Upper lobe of left lung (tissue), 4 donors: ENCODE measurements at regions not wholly inside any gene's neighbourhood (a gene's known extent, or its start where the extent isn't known, plus 50 kb on each side); places are given as distances from the start of the nearest gene placed in this dataset.

ENCODE experiments used
- EP300 ChIP-seq, 4 donors: sonication (generic); formaldehyde crosslinking; IDR thresholded peaks; one replicate each; pipeline ENCODE4 v1.5.1; 2017; ENCODE audit warnings: antibody characterized with exemption in 4 of 4, control low read depth in 2 of 4
- POLR2A ChIP-seq, 4 donors: fragments of 450-650 bp; IDR thresholded peaks; one replicate each; pipeline ENCODE4 v1.5.1; 2016 to 2017; ENCODE audit warnings: antibody characterized with exemption in 4 of 4, mild to moderate bottlenecking in 2 of 4
- TF ChIP-seq, protein P1 (sequence below), 6 experiments: fragments of 450-650 bp in 4 of 6; fragments of 200-600 bp in 2 of 6; sonication (generic) in 2 of 6; IDR thresholded peaks; one replicate each; pipeline ENCODE4 v1.5.1; 2016 to 2019; ENCODE audit warnings: antibody characterized with exemption in 6 of 6

DNA sequence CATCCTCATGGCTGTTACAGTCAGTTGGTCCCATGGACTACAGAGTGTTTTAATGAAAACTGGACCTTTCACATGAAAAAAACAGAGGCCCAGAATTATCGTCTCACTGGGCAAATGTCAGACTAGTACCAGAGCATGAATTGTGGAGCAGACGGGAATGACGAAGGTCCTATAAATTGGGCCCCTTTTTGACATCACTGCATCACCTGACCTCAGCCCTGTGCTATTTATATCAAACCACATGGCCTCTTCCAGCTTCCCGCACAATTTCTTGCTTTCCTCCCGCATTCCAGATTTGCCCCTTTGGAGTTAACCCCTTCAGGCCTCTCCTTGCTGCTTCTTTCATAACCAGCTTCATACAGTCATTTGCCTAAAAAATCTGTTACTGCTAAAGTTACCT, 301.7 kb downstream of the ATPSCKMT start:
- TF ChIP-seq EP300 (IDR thresholded peaks at IDR 0.05) (no peak), POLR2A (IDR thresholded peaks at IDR 0.05) (no peak)
- TF ChIP-seq, protein P1, sequence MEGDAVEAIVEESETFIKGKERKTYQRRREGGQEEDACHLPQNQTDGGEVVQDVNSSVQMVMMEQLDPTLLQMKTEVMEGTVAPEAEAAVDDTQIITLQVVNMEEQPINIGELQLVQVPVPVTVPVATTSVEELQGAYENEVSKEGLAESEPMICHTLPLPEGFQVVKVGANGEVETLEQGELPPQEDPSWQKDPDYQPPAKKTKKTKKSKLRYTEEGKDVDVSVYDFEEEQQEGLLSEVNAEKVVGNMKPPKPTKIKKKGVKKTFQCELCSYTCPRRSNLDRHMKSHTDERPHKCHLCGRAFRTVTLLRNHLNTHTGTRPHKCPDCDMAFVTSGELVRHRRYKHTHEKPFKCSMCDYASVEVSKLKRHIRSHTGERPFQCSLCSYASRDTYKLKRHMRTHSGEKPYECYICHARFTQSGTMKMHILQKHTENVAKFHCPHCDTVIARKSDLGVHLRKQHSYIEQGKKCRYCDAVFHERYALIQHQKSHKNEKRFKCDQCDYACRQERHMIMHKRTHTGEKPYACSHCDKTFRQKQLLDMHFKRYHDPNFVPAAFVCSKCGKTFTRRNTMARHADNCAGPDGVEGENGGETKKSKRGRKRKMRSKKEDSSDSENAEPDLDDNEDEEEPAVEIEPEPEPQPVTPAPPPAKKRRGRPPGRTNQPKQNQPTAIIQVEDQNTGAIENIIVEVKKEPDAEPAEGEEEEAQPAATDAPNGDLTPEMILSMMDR (IDR thresholded peaks at IDR 0.05), result no peak
